Adrenal gland (tissue), 5 donors: ENCODE measurements at regions not wholly inside any gene's neighbourhood (a gene's known extent, or its start where the extent isn't known, plus 50 kb on each side); places are given as distances from the start of the nearest gene placed in this dataset.

Experiments used
- POLR2A ChIP-seq, 2 donors: fragments of 450-650 bp; IDR thresholded peaks; one replicate each; pipeline ENCODE4 v1.6.1; 2017; ENCODE audit warnings: antibody characterized with exemption in 2 of 2, mild to moderate bottlenecking in 2 of 2, moderate library complexity in 1 of 2
- TF ChIP-seq, protein P1 (sequence below), 6 experiments: fragments of 450-650 bp in 4 of 6; fragments of 200-600 bp in 2 of 6; sonication (generic) in 1 of 6; IDR thresholded peaks; 1 replicate in 5 of 6; 2 replicates in 1 of 6; pipeline versions ENCODE4 v1.5.1 to v1.8.0; 2016 to 2021; ENCODE audit warnings: antibody characterized with exemption in 6 of 6, mild to moderate bottlenecking in 2 of 6, moderate library complexity in 1 of 6
- donor health status: DM: no; HTN: no; CAD: no.

DNA sequence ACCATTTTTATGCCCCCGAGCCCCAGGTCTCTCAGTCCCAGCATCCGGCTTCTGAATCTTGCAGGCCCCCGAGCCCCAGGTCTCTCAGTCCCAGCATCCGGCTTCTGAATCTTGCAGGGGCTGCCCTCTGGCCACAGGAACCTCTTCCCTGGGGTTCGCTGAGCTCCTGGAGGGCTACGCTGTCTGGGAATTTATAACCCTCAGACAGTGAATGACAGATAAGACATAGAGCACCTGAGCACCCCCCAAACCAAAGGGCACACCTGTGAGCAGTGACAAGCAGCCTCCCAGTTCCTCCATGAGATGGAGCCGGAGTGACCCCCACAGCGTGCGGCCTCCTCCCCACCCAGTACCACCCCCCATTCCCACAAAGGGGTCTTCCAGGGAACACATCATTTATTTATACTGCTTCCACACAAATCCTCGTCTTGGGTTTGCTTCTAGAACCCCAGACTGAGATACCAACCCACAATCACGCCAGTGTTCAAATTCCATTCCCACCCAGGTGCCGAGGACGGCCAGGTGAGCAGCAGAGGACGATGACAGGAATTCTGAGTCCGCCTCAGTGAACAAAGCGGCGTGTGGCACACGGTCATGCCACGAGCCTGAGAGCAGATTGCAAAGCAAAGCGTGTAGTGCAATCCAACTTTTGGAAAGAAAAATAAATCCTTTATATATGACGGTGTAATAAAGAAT, 57.7 kb upstream of the FAM20C start:
- no peak for TF ChIP-seq POLR2A (IDR thresholded peaks at IDR 0.05)
- TF ChIP-seq, protein P1, sequence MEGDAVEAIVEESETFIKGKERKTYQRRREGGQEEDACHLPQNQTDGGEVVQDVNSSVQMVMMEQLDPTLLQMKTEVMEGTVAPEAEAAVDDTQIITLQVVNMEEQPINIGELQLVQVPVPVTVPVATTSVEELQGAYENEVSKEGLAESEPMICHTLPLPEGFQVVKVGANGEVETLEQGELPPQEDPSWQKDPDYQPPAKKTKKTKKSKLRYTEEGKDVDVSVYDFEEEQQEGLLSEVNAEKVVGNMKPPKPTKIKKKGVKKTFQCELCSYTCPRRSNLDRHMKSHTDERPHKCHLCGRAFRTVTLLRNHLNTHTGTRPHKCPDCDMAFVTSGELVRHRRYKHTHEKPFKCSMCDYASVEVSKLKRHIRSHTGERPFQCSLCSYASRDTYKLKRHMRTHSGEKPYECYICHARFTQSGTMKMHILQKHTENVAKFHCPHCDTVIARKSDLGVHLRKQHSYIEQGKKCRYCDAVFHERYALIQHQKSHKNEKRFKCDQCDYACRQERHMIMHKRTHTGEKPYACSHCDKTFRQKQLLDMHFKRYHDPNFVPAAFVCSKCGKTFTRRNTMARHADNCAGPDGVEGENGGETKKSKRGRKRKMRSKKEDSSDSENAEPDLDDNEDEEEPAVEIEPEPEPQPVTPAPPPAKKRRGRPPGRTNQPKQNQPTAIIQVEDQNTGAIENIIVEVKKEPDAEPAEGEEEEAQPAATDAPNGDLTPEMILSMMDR (IDR thresholded peaks at IDR 0.05): no peak
